Rectal smooth muscle tissue (tissue), 1 donor: ENCODE measurements at regions not wholly inside any gene's neighbourhood (a gene's known extent, or its start where the extent isn't known, plus 50 kb on each side); places are given as distances from the start of the nearest gene placed in this dataset.
"Not testable (repeated sequence)": the region's sequence is repeated elsewhere in the genome, so short reads cannot be mapped to it uniquely, and the experiment has no call there.

ENCODE experiments used
- H3K27ac ChIP-seq: one replicate; pipeline ENCODE4 v1.7.0; 2013; ENCODE audit warnings: low read depth, low read length, inconsistent platforms
- H3K27me3 ChIP-seq: one replicate; pipeline ENCODE4 v1.7.0; 2013; ENCODE audit warnings: low read length; ENCODE audit not compliant: control insufficient read depth, insufficient read depth
- H3K36me3 ChIP-seq: one replicate; pipeline ENCODE4 v1.7.0; 2013; ENCODE audit warnings: low read length; ENCODE audit not compliant: control insufficient read depth, insufficient read depth
- H3K4me1 ChIP-seq: one replicate; pipeline ENCODE4 v1.7.0; 2013; ENCODE audit warnings: low read length; ENCODE audit not compliant: control insufficient read depth, insufficient read depth
- H3K4me3 ChIP-seq: one replicate; pipeline ENCODE4 v1.7.0; 2013; ENCODE audit warnings: low read length
- H3K9ac ChIP-seq: one replicate; pipeline ENCODE4 v1.7.0; 2013; ENCODE audit warnings: low read length

GRCh38 chr2:87405531-87406216 is 342.2 kb upstream of the PLGLB2 start:
- H3K9ac ChIP-seq, H3K27me3 ChIP-seq, H3K4me3 ChIP-seq, H3K36me3 ChIP-seq, H3K4me1 ChIP-seq, H3K27ac ChIP-seq: not testable (repeated sequence)

- H3K4me1 ChIP-seq, H3K27me3 ChIP-seq, H3K4me3 ChIP-seq, H3K36me3 ChIP-seq, H3K9ac ChIP-seq, H3K27ac ChIP-seq: not testable (repeated sequence)
Observed at GRCh38 chr2:87406406-87407175, 341.3 kb upstream of the PLGLB2 start.

- H3K4me3 ChIP-seq, H3K27ac ChIP-seq, H3K36me3 ChIP-seq, H3K4me1 ChIP-seq, H3K27me3 ChIP-seq, H3K9ac ChIP-seq: not testable (repeated sequence)
Observed at GRCh38 chr2:87409601-87410000, 338.3 kb upstream of the PLGLB2 start.

GRCh38 chr2:87410371-87410770 is 337.5 kb upstream of the PLGLB2 start:
- H3K36me3 ChIP-seq, H3K27me3 ChIP-seq, H3K9ac ChIP-seq, H3K4me1 ChIP-seq, H3K4me3 ChIP-seq, H3K27ac ChIP-seq: not testable (repeated sequence)

- H3K36me3 ChIP-seq, H3K4me3 ChIP-seq, H3K27ac ChIP-seq, H3K27me3 ChIP-seq, H3K4me1 ChIP-seq, H3K9ac ChIP-seq: not testable (repeated sequence)
Observed at GRCh38 chr2:87412036-87412820, 335.7 kb upstream of the PLGLB2 start.

- not testable (repeated sequence) for H3K36me3 ChIP-seq, H3K27ac ChIP-seq, H3K9ac ChIP-seq, H3K4me1 ChIP-seq, H3K27me3 ChIP-seq, H3K4me3 ChIP-seq
Observed at GRCh38 chr2:87414331-87414730, 333.6 kb upstream of the PLGLB2 start.

- H3K4me3 ChIP-seq, H3K27me3 ChIP-seq, H3K27ac ChIP-seq, H3K36me3 ChIP-seq, H3K9ac ChIP-seq, H3K4me1 ChIP-seq: not testable (repeated sequence)
Observed at GRCh38 chr2:87414795-87415570, 332.9 kb upstream of the PLGLB2 start.

- not testable (repeated sequence) for H3K4me1 ChIP-seq, H3K36me3 ChIP-seq, H3K9ac ChIP-seq, H3K27ac ChIP-seq, H3K27me3 ChIP-seq, H3K4me3 ChIP-seq
Observed at GRCh38 chr2:87415586-87416265, 332.2 kb upstream of the PLGLB2 start.

- H3K27me3 ChIP-seq, H3K4me1 ChIP-seq, H3K9ac ChIP-seq, H3K36me3 ChIP-seq, H3K27ac ChIP-seq, H3K4me3 ChIP-seq: not testable (repeated sequence)
Observed at GRCh38 chr2:87416266-87416592, 331.7 kb upstream of the PLGLB2 start.

GRCh38 chr2:87417147-87417546 is 330.7 kb upstream of the PLGLB2 start:
- H3K27me3 ChIP-seq, H3K4me1 ChIP-seq, H3K4me3 ChIP-seq, H3K9ac ChIP-seq, H3K27ac ChIP-seq, H3K36me3 ChIP-seq: not testable (repeated sequence)

- not testable (repeated sequence) for H3K9ac ChIP-seq, H3K27ac ChIP-seq, H3K4me3 ChIP-seq, H3K27me3 ChIP-seq, H3K36me3 ChIP-seq, H3K4me1 ChIP-seq
Observed at GRCh38 chr2:87417742-87418567, 329.9 kb upstream of the PLGLB2 start.
